ENCODE measurements at regions not wholly inside any gene's neighbourhood (a gene's known extent, or its start where the extent isn't known, plus 50 kb on each side); places are given as distances from the start of the nearest gene placed in this dataset.

GRCh38 chr2:67752199-67752598 is 310.6 kb downstream of the C1D start:
- no peak for FAIRE-seq
- H3K9ac ChIP-seq (ENCODE audit: insufficient read depth, low read depth, low read length) = no peak overlapping the region
- H2AFZ ChIP-seq (ENCODE audit: low read length) = no peak overlapping the region
- BruUV-seq (replicated peaks) = no TSS peak
- H3K4me3 ChIP-seq (replicated peaks in 1 of 3; ENCODE audit: insufficient read depth in 1 of 3, low read depth in 2 of 3, low read length in 3 of 3) = no peak overlapping the region
- H3K4me2 ChIP-seq (ENCODE audit: low read depth, low read length) = no peak overlapping the region
- H3K27me3 ChIP-seq (ENCODE audit: control insufficient read depth in 1 of 2, insufficient read depth in 2 of 2, low read length in 2 of 2) = no peaks in the 10 kb centered on the region
- no peaks in the 10 kb centered on the region for H3K79me2 ChIP-seq (ENCODE audit: insufficient read depth, low read length)
- no peak for ATAC-seq
- ChIA-PET CTCF (ENCODE audit: low intra/inter-chr PET ratio, low total read pairs) (no interaction called here), POLR2A (no interaction called here)
- intact Hi-C loops (cut with micrococcal nuclease; ENCODE audit: unreplicated experiment) (no loop called here), in situ Hi-C loops (cut with HindIII; ENCODE audit: extremely low pct_ligation_motif_present, low pct_unique_long_range_greater_than_20kb) (no loop called here)
- no peaks in the 10 kb centered on the region for H4K20me1 ChIP-seq (ENCODE audit: insufficient read depth, low read length)
- H3K27ac ChIP-seq (ENCODE audit: extremely low read length, insufficient read depth, low read length) = no peak overlapping the region
- no peak for DNase-seq (ENCODE audit: low spot score)
- no peaks in the 10 kb centered on the region for H3K36me3 ChIP-seq (replicated peaks in 1 of 2; ENCODE audit: control insufficient read depth in 1 of 2, insufficient read depth in 2 of 2, low read length in 2 of 2)
- no peaks in the 10 kb centered on the region for H3K9me3 ChIP-seq (ENCODE audit: low read length)
- no peak for TF ChIP-seq KLF15 (CRISPR knock-in tag; IDR thresholded peaks at IDR 0.05; ENCODE audit: borderline replicate concordance)
- TF ChIP-seq MIXL1 (CRISPR knock-in tag; IDR thresholded peaks at IDR 0.05) = no peak
- no peak for TF ChIP-seq FOXJ3 (CRISPR knock-in tag; IDR thresholded peaks at IDR 0.05; ENCODE audit: borderline replicate concordance)
- no peak for TF ChIP-seq ZHX2 (IDR thresholded peaks at IDR 0.05; ENCODE audit: low read depth)
- TF ChIP-seq ZHX2 (CRISPR knock-in tag; IDR thresholded peaks at IDR 0.05; ENCODE audit: borderline replicate concordance) = no peak
- no peak for TF ChIP-seq ONECUT2 (CRISPR knock-in tag; IDR thresholded peaks at IDR 0.05)
- TF ChIP-seq, protein P1, sequence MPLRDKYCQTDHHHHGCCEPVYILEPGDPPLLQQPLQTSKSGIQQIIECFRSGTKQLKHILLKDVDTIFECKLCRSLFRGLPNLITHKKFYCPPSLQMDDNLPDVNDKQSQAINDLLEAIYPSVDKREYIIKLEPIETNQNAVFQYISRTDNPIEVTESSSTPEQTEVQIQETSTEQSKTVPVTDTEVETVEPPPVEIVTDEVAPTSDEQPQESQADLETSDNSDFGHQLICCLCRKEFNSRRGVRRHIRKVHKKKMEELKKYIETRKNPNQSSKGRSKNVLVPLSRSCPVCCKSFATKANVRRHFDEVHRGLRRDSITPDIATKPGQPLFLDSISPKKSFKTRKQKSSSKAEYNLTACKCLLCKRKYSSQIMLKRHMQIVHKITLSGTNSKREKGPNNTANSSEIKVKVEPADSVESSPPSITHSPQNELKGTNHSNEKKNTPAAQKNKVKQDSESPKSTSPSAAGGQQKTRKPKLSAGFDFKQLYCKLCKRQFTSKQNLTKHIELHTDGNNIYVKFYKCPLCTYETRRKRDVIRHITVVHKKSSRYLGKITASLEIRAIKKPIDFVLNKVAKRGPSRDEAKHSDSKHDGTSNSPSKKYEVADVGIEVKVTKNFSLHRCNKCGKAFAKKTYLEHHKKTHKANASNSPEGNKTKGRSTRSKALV (CRISPR knock-in tag; IDR thresholded peaks at IDR 0.05) = no peak
- TF ChIP-seq MEIS1 (CRISPR knock-in tag; IDR thresholded peaks at IDR 0.05; ENCODE audit: borderline replicate concordance) = no peak
- TF ChIP-seq, protein P2, sequence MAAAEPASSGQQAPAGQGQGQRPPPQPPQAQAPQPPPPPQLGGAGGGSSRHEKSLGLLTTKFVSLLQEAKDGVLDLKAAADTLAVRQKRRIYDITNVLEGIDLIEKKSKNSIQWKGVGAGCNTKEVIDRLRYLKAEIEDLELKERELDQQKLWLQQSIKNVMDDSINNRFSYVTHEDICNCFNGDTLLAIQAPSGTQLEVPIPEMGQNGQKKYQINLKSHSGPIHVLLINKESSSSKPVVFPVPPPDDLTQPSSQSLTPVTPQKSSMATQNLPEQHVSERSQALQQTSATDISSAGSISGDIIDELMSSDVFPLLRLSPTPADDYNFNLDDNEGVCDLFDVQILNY (CRISPR knock-in tag; conservative IDR thresholded peaks at IDR 0.05) = no peak
- no peak for TF ChIP-seq ZNF589 (CRISPR knock-in tag; conservative IDR thresholded peaks at IDR 0.05)
- no peak for TF ChIP-seq ELF4 (CRISPR knock-in tag; IDR thresholded peaks at IDR 0.05; ENCODE audit: borderline replicate concordance)
- TF ChIP-seq FOXC1 (CRISPR knock-in tag; IDR thresholded peaks at IDR 0.05; ENCODE audit: borderline replicate concordance) = no peak
- 44% methylated on average over 2 of the region's 2 CpGs for WGBS (ENCODE audit: low lambda C conversion rate)
- no peaks in the 10 kb centered on the region for H3K4me1 ChIP-seq (ENCODE audit: insufficient read depth, low read length)
